CD14-positive monocyte (primary cell): ENCODE measurements at regions not wholly inside any gene's neighbourhood (a gene's known extent, or its start where the extent isn't known, plus 50 kb on each side); places are given as distances from the start of the nearest gene placed in this dataset.

Source experiments
- DNase-seq, 3 donors: peaks; one replicate each; pipeline ENCODE4 v3.0.0-alpha.2; 2011 to 2022
- H2AFZ ChIP-seq: 2 replicates; pipeline ENCODE4 v1.6.0; 2012; ENCODE audit warnings: mild to moderate bottlenecking, low read depth, low read length, inconsistent platforms; ENCODE audit not compliant: insufficient read depth, poor library complexity, severe bottlenecking
- H3K27ac ChIP-seq, 2 donors: 1 replicate in 1 of 2; 2 replicates in 1 of 2; pipeline ENCODE4 v1.5.1; 2012 to 2013; ENCODE audit warnings: low read length in 2 of 2, control low read depth in 1 of 2, inconsistent platforms in 1 of 2, low read depth in 1 of 2, mild to moderate bottlenecking in 1 of 2
- H3K27me3 ChIP-seq, 2 donors: one replicate each; pipeline versions ENCODE4 v1.6.0 to v1.6.1; 2011 to 2013; ENCODE audit warnings: low read length in 2 of 2; ENCODE audit not compliant: control insufficient read depth in 2 of 2, insufficient read depth in 2 of 2
- H3K36me3 ChIP-seq, 2 donors: replicated peaks in 1 of 2; 1 replicate in 1 of 2; 2 replicates in 1 of 2; pipeline versions ENCODE4 v1.5.1 to v1.6.1; 2012 to 2013; ENCODE audit warnings: low read length in 2 of 2, control low read depth in 1 of 2, inconsistent platforms in 1 of 2, mild to moderate bottlenecking in 1 of 2; ENCODE audit not compliant: insufficient read depth in 2 of 2, control insufficient read depth in 1 of 2
- H3K4me1 ChIP-seq, 2 donors: 1 replicate in 1 of 2; 2 replicates in 1 of 2; pipeline versions ENCODE4 v1.5.1 to v1.6.1; 2012 to 2013; ENCODE audit warnings: low read length in 2 of 2, control low read depth in 1 of 2, inconsistent platforms in 1 of 2, mild to moderate bottlenecking in 1 of 2, moderate library complexity in 1 of 2; ENCODE audit not compliant: insufficient read depth in 2 of 2, control insufficient read depth in 1 of 2
- H3K4me2 ChIP-seq: replicated peaks from 2 replicates; pipeline ENCODE3; 2012; ENCODE audit warnings: low read length, moderate library complexity, mild to moderate bottlenecking; ENCODE audit not compliant: poor library complexity, severe bottlenecking; ENCODE audit errors: extremely low read depth
- H3K4me3 ChIP-seq, 3 experiments: fragments of 200-600 bp in 1 of 3; sonication (generic) in 1 of 3; replicated peaks in 1 of 3; 1 replicate in 2 of 3; 2 replicates in 1 of 3; pipeline ENCODE4 v1.5.1; 2011 to 2013; ENCODE audit warnings: low read length in 3 of 3, mild to moderate bottlenecking in 3 of 3, control low read depth in 2 of 3, low read depth in 2 of 3, inconsistent platforms in 1 of 3, moderate library complexity in 1 of 3
- H3K79me2 ChIP-seq: 2 replicates; pipeline ENCODE4 v1.6.0; 2012; ENCODE audit warnings: mild to moderate bottlenecking, control low read depth, inconsistent platforms, low read length, moderate library complexity; ENCODE audit not compliant: insufficient read depth
- H3K9ac ChIP-seq: 2 replicates; pipeline ENCODE4 v1.6.0; 2017; ENCODE audit warnings: low read length, mild to moderate bottlenecking; ENCODE audit not compliant: insufficient read depth, poor library complexity, severe bottlenecking
- H3K9me3 ChIP-seq, 2 donors: replicated peaks in 1 of 2; 1 replicate in 1 of 2; 2 replicates in 1 of 2; pipeline versions ENCODE4 v1.5.1 to v1.6.1; 2012 to 2013; ENCODE audit warnings: low read length in 2 of 2, control low read depth in 1 of 2; ENCODE audit not compliant: control insufficient read depth in 1 of 2, insufficient read depth in 1 of 2
- H4K20me1 ChIP-seq: 2 replicates; pipeline ENCODE4 v1.6.0; 2012; ENCODE audit warnings: mild to moderate bottlenecking, low read length, control low read depth, moderate library complexity; ENCODE audit not compliant: insufficient read depth
- H3K27ac Mint-ChIP-seq, 7 donors: one replicate each; pipeline ENCODE4 v1.8.0; 2020; ENCODE audit warnings: mild to moderate bottlenecking in 7 of 7, mixed read lengths in 7 of 7, moderate library complexity in 6 of 7, inconsistent platforms in 2 of 7
- H3K27me3 Mint-ChIP-seq, 3 donors: one replicate each; pipeline ENCODE4 v1.8.0; 2021 to 2022; ENCODE audit warnings: low read depth in 3 of 3, mild to moderate bottlenecking in 3 of 3, mixed read lengths in 3 of 3, moderate library complexity in 3 of 3, inconsistent platforms in 1 of 3
- H3K36me3 Mint-ChIP-seq, 2 donors: one replicate each; pipeline ENCODE4 v1.8.0; 2020; ENCODE audit warnings: mixed read lengths in 2 of 2, inconsistent platforms in 1 of 2, mild to moderate bottlenecking in 1 of 2
- H3K4me1 Mint-ChIP-seq: one replicate; pipeline ENCODE4 v1.8.0; 2020; ENCODE audit warnings: mild to moderate bottlenecking, mixed read lengths
- H3K4me3 Mint-ChIP-seq, 2 donors: one replicate each; pipeline ENCODE4 v1.8.0; 2020; ENCODE audit warnings: mild to moderate bottlenecking in 2 of 2, mixed read lengths in 2 of 2, moderate library complexity in 1 of 2
- H3K9me3 Mint-ChIP-seq, 7 donors: one replicate each; pipeline ENCODE4 v1.8.0; 2020 to 2022; ENCODE audit warnings: mixed read lengths in 7 of 7, mild to moderate bottlenecking in 6 of 7, moderate library complexity in 6 of 7, inconsistent platforms in 2 of 7
- WGBS: methylation state at CpG from one replicate; pipeline ENCODE4 v1.1.5; 2013; ENCODE audit warnings: missing lambda C conversion rate; ENCODE audit not compliant: insufficient coverage; 5-methylcytosine and 5-hydroxymethylcytosine counted together
- intact Hi-C, 2 donors: fragments of 100-400 bp; cut with micrococcal nuclease; formaldehyde crosslinking; loops; one replicate each; pipeline versions ENCODE4 v1.15.0 to v1.15.1; 2023
- TF ChIP-seq, protein P1 (sequence below): fragments of 200-600 bp; IDR thresholded peaks from one replicate; pipeline ENCODE4 v1.8.0; 2022; ENCODE audit warnings: antibody characterized with exemption, mild to moderate bottlenecking

DNA sequence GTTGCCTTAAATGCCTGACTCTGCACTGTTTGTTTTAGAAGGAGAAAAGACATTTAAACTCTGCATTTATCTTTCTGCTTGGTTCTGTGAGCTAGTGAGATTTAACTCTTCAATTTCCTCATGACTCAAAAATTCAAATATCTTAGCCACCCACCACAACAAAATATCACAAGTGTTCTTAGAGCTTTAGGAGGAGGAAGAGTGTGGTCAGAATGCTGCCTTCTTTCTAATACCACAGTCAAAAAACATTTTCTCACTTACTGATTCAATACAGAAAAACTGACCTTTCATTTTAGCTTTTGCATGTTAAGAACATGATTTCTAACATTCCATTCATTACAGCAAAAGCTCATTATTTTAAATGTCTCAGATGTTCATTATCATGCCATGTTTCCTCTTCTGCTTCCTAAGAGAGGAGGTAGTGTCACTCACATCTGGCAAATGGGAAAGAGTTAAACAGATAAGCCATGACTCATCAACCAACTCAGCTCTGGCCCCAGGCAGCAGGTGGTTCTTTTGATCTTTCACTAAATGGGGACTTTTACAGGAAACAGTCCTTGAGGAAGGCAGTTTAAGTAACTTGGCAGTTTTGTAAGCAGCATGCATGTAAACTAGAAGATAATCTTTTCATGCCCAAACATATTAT is 56.4 kb upstream of the RNU6-8 start:
- H3K9me3 ChIP-seq, result peaks cover 13 to 14% of the 10 kb centered on the region in 2 donors
- no peaks in the 10 kb centered on the region for H3K4me1 ChIP-seq
- H3K4me1 Mint-ChIP-seq, result peaks cover 8% of the 10 kb centered on the region
- H3K27me3 Mint-ChIP-seq, result peaks cover 0 to 2% (median 0%) of the 10 kb centered on the region in 3 donors
- no peak for DNase-seq
- TF ChIP-seq, protein P1, sequence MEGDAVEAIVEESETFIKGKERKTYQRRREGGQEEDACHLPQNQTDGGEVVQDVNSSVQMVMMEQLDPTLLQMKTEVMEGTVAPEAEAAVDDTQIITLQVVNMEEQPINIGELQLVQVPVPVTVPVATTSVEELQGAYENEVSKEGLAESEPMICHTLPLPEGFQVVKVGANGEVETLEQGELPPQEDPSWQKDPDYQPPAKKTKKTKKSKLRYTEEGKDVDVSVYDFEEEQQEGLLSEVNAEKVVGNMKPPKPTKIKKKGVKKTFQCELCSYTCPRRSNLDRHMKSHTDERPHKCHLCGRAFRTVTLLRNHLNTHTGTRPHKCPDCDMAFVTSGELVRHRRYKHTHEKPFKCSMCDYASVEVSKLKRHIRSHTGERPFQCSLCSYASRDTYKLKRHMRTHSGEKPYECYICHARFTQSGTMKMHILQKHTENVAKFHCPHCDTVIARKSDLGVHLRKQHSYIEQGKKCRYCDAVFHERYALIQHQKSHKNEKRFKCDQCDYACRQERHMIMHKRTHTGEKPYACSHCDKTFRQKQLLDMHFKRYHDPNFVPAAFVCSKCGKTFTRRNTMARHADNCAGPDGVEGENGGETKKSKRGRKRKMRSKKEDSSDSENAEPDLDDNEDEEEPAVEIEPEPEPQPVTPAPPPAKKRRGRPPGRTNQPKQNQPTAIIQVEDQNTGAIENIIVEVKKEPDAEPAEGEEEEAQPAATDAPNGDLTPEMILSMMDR, result no peak
- H3K4me3 ChIP-seq, result no peak overlapping the region
- H3K79me2 ChIP-seq, result no peaks in the 10 kb centered on the region
- H3K9me3 Mint-ChIP-seq, result peaks cover 14 to 21% (median 19%) of the 10 kb centered on the region in 7 donors
- H3K27ac Mint-ChIP-seq, result no peak overlapping the region
- no peaks in the 10 kb centered on the region for H4K20me1 ChIP-seq
- no peak overlapping the region for H3K27ac ChIP-seq
- no peak overlapping the region for H3K4me2 ChIP-seq
- no peaks in the 10 kb centered on the region for H3K36me3 Mint-ChIP-seq
- no peak overlapping the region for H2AFZ ChIP-seq
- H3K36me3 ChIP-seq, result no peaks in the 10 kb centered on the region
- H3K27me3 ChIP-seq, result no peaks in the 10 kb centered on the region
- H3K9ac ChIP-seq, result no peak overlapping the region
- no peak overlapping the region for H3K4me3 Mint-ChIP-seq
- intact Hi-C loops, result loop anchor here in 1 of 2 donors (10.0 kb wide), 1 partner anchor 755 kb away; no protein-coding TSS in a partner anchor

DNA sequence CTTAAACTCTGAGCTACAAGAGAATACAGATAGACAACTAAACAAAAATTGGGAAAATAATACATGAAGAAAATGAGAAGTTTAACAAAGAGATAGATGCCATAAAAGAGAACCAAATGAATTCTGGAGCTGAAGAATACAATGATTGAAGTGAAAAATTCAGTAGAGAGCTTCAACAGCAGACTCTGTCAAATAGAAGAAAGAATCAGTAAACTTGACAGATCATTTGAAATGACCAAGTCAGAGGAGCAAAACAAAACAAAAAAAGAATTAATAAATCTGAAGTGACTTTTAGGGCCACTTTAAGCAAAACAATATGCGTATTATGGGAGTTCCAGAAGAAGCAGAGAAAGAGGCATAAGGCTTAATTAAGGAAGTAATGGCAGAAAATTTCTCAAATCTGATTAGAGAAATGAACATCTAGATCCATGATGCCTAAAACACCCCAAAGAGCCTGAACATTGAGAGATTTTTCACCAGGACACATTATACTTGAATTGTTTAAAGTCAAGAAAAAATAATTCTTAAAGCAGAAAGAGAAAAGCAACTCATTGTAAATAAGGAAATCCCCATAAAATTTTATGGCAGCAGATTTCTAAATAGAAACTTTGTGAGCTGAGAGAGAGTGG is 61.0 kb upstream of the RNU6-8 start:
- no CpG with 5 or more reads among the region's 1 CpG for WGBS
- Histone ChIP-seq H3K4me1 (no peaks in the 10 kb centered on the region), H2AFZ (no peak overlapping the region), H3K9me3 (peaks cover 13 to 14% of the 10 kb centered on the region in 2 donors), H3K9ac (no peak overlapping the region), H3K79me2 (no peaks in the 10 kb centered on the region), H3K27me3 (no peaks in the 10 kb centered on the region), H3K4me2 (no peak overlapping the region), H3K27ac (no peak overlapping the region), H3K4me3 (no peak overlapping the region), H3K36me3 (no peaks in the 10 kb centered on the region), H4K20me1 (no peaks in the 10 kb centered on the region)
- Mint-ChIP-seq H3K4me1 (peaks cover 8% of the 10 kb centered on the region), H3K27ac (no peak overlapping the region), H3K27me3 (peaks cover 0 to 2% (median 0%) of the 10 kb centered on the region in 3 donors), H3K36me3 (no peaks in the 10 kb centered on the region), H3K9me3 (peaks cover 14 to 32% (median 24%) of the 10 kb centered on the region in 7 donors), H3K4me3 (no peak overlapping the region)
- intact Hi-C loops, result no loop called here
- TF ChIP-seq, protein P1, result no peak
- DNase-seq, result no peak
